MM.1S (cell line): ENCODE measurements at regions not wholly inside any gene's neighbourhood (a gene's known extent, or its start where the extent isn't known, plus 50 kb on each side); places are given as distances from the start of the nearest gene placed in this dataset.

Experiments used
- EZH2 ChIP-seq: fragments of 300-600 bp; sonication (generic); optimal IDR thresholded peaks from 2 replicates; pipeline ENCODE3; 2017; ENCODE audit warnings: low read depth, mild to moderate bottlenecking, antibody characterized with exemption, low read length, mixed read lengths
- TF ChIP-seq, protein P1 (sequence below): fragments of 300-600 bp; sonication (generic); IDR thresholded peaks from 2 replicates; pipeline ENCODE4 v1.5.1; 2016; ENCODE audit warnings: antibody characterized with exemption, low read length, mixed read lengths

DNA sequence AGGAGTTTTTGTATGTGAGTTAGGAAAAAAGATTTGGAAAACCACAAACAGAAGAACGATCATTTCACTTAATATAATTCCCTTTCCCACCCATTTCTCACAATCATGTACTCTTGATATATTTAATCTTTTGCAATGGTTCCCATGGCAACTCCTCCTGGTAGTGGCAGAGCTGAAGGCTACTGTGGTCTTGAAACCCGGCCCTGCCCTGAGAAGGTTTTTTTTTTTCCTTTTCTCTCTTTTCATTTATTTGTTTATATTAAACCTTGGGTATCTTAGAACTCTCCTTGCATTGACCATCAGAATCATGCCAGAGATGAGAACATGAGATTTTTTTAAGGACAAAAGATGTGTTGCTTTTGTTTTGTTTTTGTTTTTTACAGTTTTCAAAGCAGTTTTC lies 566.1 kb upstream of the NRP1 start:
- TF ChIP-seq, protein P1, sequence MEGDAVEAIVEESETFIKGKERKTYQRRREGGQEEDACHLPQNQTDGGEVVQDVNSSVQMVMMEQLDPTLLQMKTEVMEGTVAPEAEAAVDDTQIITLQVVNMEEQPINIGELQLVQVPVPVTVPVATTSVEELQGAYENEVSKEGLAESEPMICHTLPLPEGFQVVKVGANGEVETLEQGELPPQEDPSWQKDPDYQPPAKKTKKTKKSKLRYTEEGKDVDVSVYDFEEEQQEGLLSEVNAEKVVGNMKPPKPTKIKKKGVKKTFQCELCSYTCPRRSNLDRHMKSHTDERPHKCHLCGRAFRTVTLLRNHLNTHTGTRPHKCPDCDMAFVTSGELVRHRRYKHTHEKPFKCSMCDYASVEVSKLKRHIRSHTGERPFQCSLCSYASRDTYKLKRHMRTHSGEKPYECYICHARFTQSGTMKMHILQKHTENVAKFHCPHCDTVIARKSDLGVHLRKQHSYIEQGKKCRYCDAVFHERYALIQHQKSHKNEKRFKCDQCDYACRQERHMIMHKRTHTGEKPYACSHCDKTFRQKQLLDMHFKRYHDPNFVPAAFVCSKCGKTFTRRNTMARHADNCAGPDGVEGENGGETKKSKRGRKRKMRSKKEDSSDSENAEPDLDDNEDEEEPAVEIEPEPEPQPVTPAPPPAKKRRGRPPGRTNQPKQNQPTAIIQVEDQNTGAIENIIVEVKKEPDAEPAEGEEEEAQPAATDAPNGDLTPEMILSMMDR = no peak
- no peak for TF ChIP-seq EZH2
